HG03354 (cell line): ENCODE measurements at regions not wholly inside any gene's neighbourhood (a gene's known extent, or its start where the extent isn't known, plus 50 kb on each side); places are given as distances from the start of the nearest gene placed in this dataset.

ENCODE experiments used
- ATAC-seq: cut with Tn5 transposase; IDR thresholded peaks from one replicate; pipeline ENCODE4 v1.9.1; 2021; ENCODE audit warnings: mild to moderate bottlenecking; ENCODE audit not compliant: unreplicated experiment, poor library complexity, severe bottlenecking

GRCh38 chr2:111219285-111219684 is 98.6 kb downstream of the BCL2L11 start:
- peak; percentile 91 for ATAC-seq

- no peak for ATAC-seq
These were observed 99.2 kb downstream of the BCL2L11 start for GRCh38 chr2:111219734-111220505.

GRCh38 chr2:111220962-111221361 is 100.2 kb downstream of the BCL2L11 start:
- ATAC-seq, result no peak

- no peak for ATAC-seq
These were observed 101.0 kb downstream of the BCL2L11 start for GRCh38 chr2:111221701-111222100.

GRCh38 chr2:111222204-111222866 is 101.6 kb downstream of the BCL2L11 start:
- ATAC-seq, result no peak

- no peak for ATAC-seq
These were observed 105.1 kb downstream of the BCL2L11 start for GRCh38 chr2:111225856-111226255.

- no peak for ATAC-seq
These were observed 106.4 kb downstream of the BCL2L11 start for GRCh38 chr2:111226876-111227700.

- no peak for ATAC-seq
These were observed 107.0 kb downstream of the BCL2L11 start for GRCh38 chr2:111227716-111228141.

- ATAC-seq, result no peak
These were observed 111.0 kb downstream of the BCL2L11 start for GRCh38 chr2:111231532-111232252.

- ATAC-seq, result no peak
These were observed 114.7 kb downstream of the BCL2L11 start for GRCh38 chr2:111235192-111236015.

GRCh38 chr2:111236025-111236424 is 115.3 kb downstream of the BCL2L11 start:
- no peak for ATAC-seq

GRCh38 chr2:111238296-111238695 is 117.6 kb downstream of the BCL2L11 start:
- ATAC-seq, result no peak

- ATAC-seq, result peak; percentile 93
These were observed 118.4 kb downstream of the BCL2L11 start for GRCh38 chr2:111239107-111239506.

GRCh38 chr2:111239581-111240249 is 119.0 kb downstream of the BCL2L11 start:
- ATAC-seq, result no peak

- no peak for ATAC-seq
These were observed 122.6 kb downstream of the BCL2L11 start for GRCh38 chr2:111243295-111243694.

- ATAC-seq, result no peak
These were observed 124.2 kb downstream of the BCL2L11 start for GRCh38 chr2:111244864-111245263.

- no peak for ATAC-seq
These were observed 125.9 kb downstream of the BCL2L11 start for GRCh38 chr2:111246620-111247061.

- ATAC-seq, result no peak
These were observed 126.8 kb downstream of the BCL2L11 start for GRCh38 chr2:111247491-111247890.
